HCT116 (cell line): ENCODE measurements at regions not wholly inside any gene's neighbourhood (a gene's known extent, or its start where the extent isn't known, plus 50 kb on each side); places are given as distances from the start of the nearest gene placed in this dataset.

Experiments used
- ATAC-seq: fragments of 200-7000 bp; cut with Tn5 transposase; 2 replicates; pipeline ENCODE4 v1.9.1; 2020; ENCODE audit warnings: mild to moderate bottlenecking, moderate library complexity
- BruUV-seq: library from RNA; stranded (reverse); fragments of 400-500 nt; replicated peaks from 2 replicates; lab custom pipeline; 2021; lab: Mats Ljungman, UMichigan
- CTCF ChIA-PET: fragments of 300-600 bp; sonication (Branson Sonifier 250); formaldehyde crosslinking; loops from one replicate; lab custom pipeline; 2021; ENCODE audit warnings: antibody characterized with exemption; lab: Charles Lee
- POLR2A ChIA-PET: fragments of 300-600, 350-600 bp; sonication (Branson Sonifier 250); formaldehyde crosslinking; loops from one replicate; lab custom pipeline; 2021; ENCODE audit warnings: antibody characterized with exemption; lab: Charles Lee
- RAD21 ChIA-PET, 2 experiments: fragments of 300-600 bp; sonication (Branson Sonifier 250); formaldehyde crosslinking; loops; one replicate each; lab custom pipeline; 2023; ENCODE audit warnings: low total read pairs in 2 of 2; ENCODE audit not compliant: uncharacterized antibody in 2 of 2, unreplicated experiment in 2 of 2, low non-redundant PET in 1 of 2; lab: Charles Lee
- DNase-seq: peaks from one replicate; pipeline ENCODE4 v3.0.0-alpha.2; 2010; ENCODE audit warnings: low read depth, low spot score
- H2AFZ ChIP-seq: fragments of 200-600 bp; shearing (Covaris generic), sonication (generic); 2 replicates; pipeline ENCODE4 v1.6.1; 2017; ENCODE audit warnings: low read depth, mixed run types, mixed read lengths, antibody characterized with exemption, low read length; ENCODE audit not compliant: poor library complexity, severe bottlenecking
- H3K27ac ChIP-seq: 2 replicates; pipeline ENCODE4 v1.5.1; 2012; ENCODE audit warnings: low read depth, low read length
- H3K27me3 ChIP-seq: fragments of 200-600 bp; sonication (generic); 2 replicates; pipeline ENCODE4 v1.6.1; 2016; ENCODE audit warnings: mixed run types, low read length, mixed read lengths; ENCODE audit not compliant: insufficient read depth
- H3K36me3 ChIP-seq, 2 experiments: fragments of 200-500 bp in 1 of 2; fragments of 200-600 bp in 1 of 2; sonication (Bioruptor generic) in 1 of 2; sonication (generic) in 1 of 2; 2 replicates each; pipeline versions ENCODE4 v1.5.1 to v1.6.1; 2014 to 2016; ENCODE audit warnings: low read length in 2 of 2, inconsistent platforms in 1 of 2, mixed read lengths in 1 of 2, mixed run types in 1 of 2; ENCODE audit not compliant: insufficient read depth in 2 of 2, control insufficient read depth in 1 of 2
- H3K4me1 ChIP-seq, 2 experiments: fragments of 200-600 bp in 1 of 2; sonication (generic) in 1 of 2; 2 replicates each; pipeline versions ENCODE4 v1.5.1 to v1.6.1; 2012 to 2017; ENCODE audit warnings: low read length in 2 of 2, inconsistent platforms in 1 of 2, mild to moderate bottlenecking in 1 of 2, mixed read lengths in 1 of 2, mixed run types in 1 of 2, moderate library complexity in 1 of 2; ENCODE audit not compliant: insufficient read depth in 2 of 2, control insufficient read depth in 1 of 2
- H3K4me2 ChIP-seq: fragments of 200-600 bp; sonication (generic); 2 replicates; pipeline ENCODE4 v1.6.1; 2017; ENCODE audit warnings: mixed run types, low read length, mixed read lengths
- H3K4me3 ChIP-seq, 2 experiments: fragments of 200-600 bp in 1 of 2; sonication (generic) in 1 of 2; replicated peaks in 1 of 2; 2 replicates each; pipeline ENCODE4 v1.5.1; 2011 to 2016; ENCODE audit warnings: low read length in 2 of 2, control low read depth in 1 of 2, low read depth in 1 of 2, mild to moderate bottlenecking in 1 of 2, mixed read lengths in 1 of 2, mixed run types in 1 of 2
- H3K79me2 ChIP-seq: fragments of 200-600 bp; sonication (generic); 2 replicates; pipeline ENCODE4 v1.6.1; 2017; ENCODE audit warnings: mild to moderate bottlenecking, mixed run types, low read length, moderate library complexity, mixed read lengths; ENCODE audit not compliant: insufficient read depth
- H3K9ac ChIP-seq: fragments of 200-600 bp; sonication (generic); 2 replicates; pipeline ENCODE4 v1.6.1; 2016; ENCODE audit warnings: low read length, mixed read lengths
- H3K9me2 ChIP-seq: fragments of 200-600 bp; sonication (generic), shearing (Covaris generic); 2 replicates; pipeline ENCODE4 v1.6.1; 2017; ENCODE audit warnings: mixed run types, mild to moderate bottlenecking, moderate library complexity; ENCODE audit not compliant: insufficient read depth
- H3K9me3 ChIP-seq, 2 experiments: fragments of 200-500 bp in 1 of 2; fragments of 200-600 bp in 1 of 2; sonication (Bioruptor generic) in 1 of 2; sonication (generic) in 1 of 2; 2 replicates each; pipeline ENCODE4 v1.6.1; 2014 to 2017; ENCODE audit warnings: low read length in 2 of 2, mixed read lengths in 2 of 2, inconsistent platforms in 1 of 2, low read depth in 1 of 2, mild to moderate bottlenecking in 1 of 2, mixed run types in 1 of 2, moderate library complexity in 1 of 2; ENCODE audit not compliant: control insufficient read depth in 1 of 2, insufficient read depth in 1 of 2
- H4K20me1 ChIP-seq: fragments of 200-600 bp; sonication (generic), shearing (Covaris generic); 2 replicates; pipeline ENCODE4 v1.6.1; 2017; ENCODE audit warnings: mixed run types, mild to moderate bottlenecking, moderate library complexity; ENCODE audit not compliant: insufficient read depth
- EGR1 ChIP-seq: IDR thresholded peaks from 2 replicates; pipeline ENCODE4 v1.6.1; 2012; ENCODE audit warnings: low read depth
- EZH2 ChIP-seq: fragments of 200-600 bp; sonication (generic); IDR thresholded peaks from 2 replicates; pipeline ENCODE4 v1.6.1; 2017; ENCODE audit warnings: antibody characterized with exemption, mixed run types
- MAX ChIP-seq: IDR thresholded peaks from 2 replicates; pipeline ENCODE4 v1.6.1; 2012
- POLR2A ChIP-seq: IDR thresholded peaks from 2 replicates; pipeline ENCODE4 v1.7.0; 2011; ENCODE audit warnings: borderline replicate concordance; ENCODE audit not compliant: insufficient read depth, insufficient read length; ENCODE audit errors: extremely low read depth
- RAD21 ChIP-seq: IDR thresholded peaks from 2 replicates; pipeline ENCODE4 v1.6.1; 2012; ENCODE audit warnings: low read depth, mild to moderate bottlenecking
- REST ChIP-seq: IDR thresholded peaks from 2 replicates; pipeline ENCODE4 v1.6.1; 2012; ENCODE audit warnings: low read depth
- SIN3A ChIP-seq: IDR thresholded peaks from 2 replicates; pipeline ENCODE4 v1.6.1; 2012; ENCODE audit warnings: low read depth
- SRF ChIP-seq: IDR thresholded peaks from 2 replicates; pipeline ENCODE4 v1.6.1; 2012; ENCODE audit warnings: low read depth
- ZNF274 ChIP-seq: fragments of 200-500 bp; sonication (Bioruptor generic); IDR thresholded peaks from 2 replicates; pipeline ENCODE4 v1.6.1; 2014; ENCODE audit warnings: mild to moderate bottlenecking, low read depth, low read length, inconsistent platforms
- intact Hi-C: fragments of 100-400 bp; cut with micrococcal nuclease; formaldehyde crosslinking; loops from 2 replicates; pipeline ENCODE4 v1.10.0; 2022
- TF ChIP-seq, protein P1 (sequence below): IDR thresholded peaks from 2 replicates; pipeline ENCODE4 v1.6.1; 2012

- Histone ChIP-seq H3K9me3 (peaks cover 4% of the 10 kb centered on the region in 2 experiments; a peak in 2 of 4 replicates), H3K9ac (no peak overlapping the region), H3K4me1 (no peaks in the 10 kb centered on the region), H3K36me3 (no peaks in the 10 kb centered on the region)
- intact Hi-C loops, result no loop called here
- DNase-seq, result no peak
- CTCF ChIA-PET, result no interaction called here
- TF ChIP-seq RAD21 (no peak), MAX (no peak), SRF (no peak), ZNF274 (no peak), EGR1 (no peak), EZH2 (no peak), POLR2A (no peak), SIN3A (no peak), REST (no peak)
- TF ChIP-seq, protein P1, sequence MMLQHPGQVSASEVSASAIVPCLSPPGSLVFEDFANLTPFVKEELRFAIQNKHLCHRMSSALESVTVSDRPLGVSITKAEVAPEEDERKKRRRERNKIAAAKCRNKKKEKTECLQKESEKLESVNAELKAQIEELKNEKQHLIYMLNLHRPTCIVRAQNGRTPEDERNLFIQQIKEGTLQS, result no peak
- TF ChIP-seq, all 23 proteins: peak for 0
- no peaks in the 10 kb centered on the region for H3K79me2 ChIP-seq
- no peaks in the 10 kb centered on the region for H4K20me1 ChIP-seq
- H3K4me3 ChIP-seq, result no peak overlapping the region
- ATAC-seq, result no peak
- H3K9me2 ChIP-seq, result no peaks in the 10 kb centered on the region
- H3K27ac ChIP-seq, result no peak overlapping the region
- POLR2A ChIA-PET, result no interaction called here
- no peak overlapping the region for H2AFZ ChIP-seq
- RAD21 ChIA-PET, result no interaction called here
- no peaks in the 10 kb centered on the region for H3K27me3 ChIP-seq
- BruUV-seq, result no TSS peak
- H3K4me2 ChIP-seq, result no peak overlapping the region
Measured at GRCh38 chr3:83039422-83039821, 1278.0 kb upstream of the GBE1 start.
